PC-3 (cell line): ENCODE measurements at regions not wholly inside any gene's neighbourhood (a gene's known extent, or its start where the extent isn't known, plus 50 kb on each side); places are given as distances from the start of the nearest gene placed in this dataset.
A peak's percentile ranks its signal among the peaks of the same experiment; 100 is the strongest.

Source experiments
- ATAC-seq: fragments of 200-7000 bp; cut with Tn5 transposase; 2 replicates; pipeline ENCODE4 v1.9.1; 2020; ENCODE audit warnings: mild to moderate bottlenecking, moderate library complexity
- BruUV-seq: library from RNA; stranded (reverse); fragments of 400-500 nt; replicated peaks from 2 replicates; lab custom pipeline; 2021; lab: Mats Ljungman, UMichigan
- CTCF ChIA-PET: fragments of 300-600 bp; sonication (Branson Sonifier 250); formaldehyde crosslinking; loops from one replicate; lab custom pipeline; 2022; ENCODE audit warnings: antibody characterized with exemption; lab: Charles Lee
- POLR2A ChIA-PET: fragments of 300-600 bp; sonication (Branson Sonifier 250); formaldehyde crosslinking; loops from one replicate; lab custom pipeline; 2022; ENCODE audit warnings: antibody characterized with exemption; ENCODE audit not compliant: unreplicated experiment; lab: Charles Lee
- DNase-seq: peaks from one replicate; pipeline ENCODE4 v3.0.0-alpha.2; 2015
- H2AFZ ChIP-seq: fragments of 300-600 bp; sonication (generic); 2 replicates; pipeline ENCODE4 v1.6.0; 2016; ENCODE audit warnings: antibody characterized with exemption, low read length
- H3F3A ChIP-seq: fragments of 300-600 bp; sonication (generic); one replicate; pipeline ENCODE4 v1.6.0; 2017; ENCODE audit warnings: antibody characterized with exemption, low read length, control low read depth, mild to moderate bottlenecking; ENCODE audit not compliant: unreplicated experiment
- H3K27ac ChIP-seq: fragments of 300-600 bp; sonication (generic); 2 replicates; pipeline ENCODE4 v1.5.1; 2016; ENCODE audit warnings: mild to moderate bottlenecking, low read length
- H3K27me3 ChIP-seq: fragments of 300-600 bp; sonication (generic); 2 replicates; pipeline ENCODE4 v1.6.1; 2016; ENCODE audit warnings: low read length, mixed read lengths
- H3K36me3 ChIP-seq: fragments of 300-600 bp; sonication (generic); 2 replicates; pipeline ENCODE4 v1.6.1; 2016; ENCODE audit warnings: low read depth, mixed run types, low read length, mixed read lengths
- H3K4me1 ChIP-seq: fragments of 300-600 bp; sonication (generic); 2 replicates; pipeline ENCODE4 v1.5.1; 2016; ENCODE audit warnings: low read length; ENCODE audit not compliant: insufficient read depth
- H3K4me2 ChIP-seq: fragments of 300-600 bp; sonication (generic); 2 replicates; pipeline ENCODE4 v1.6.0; 2016; ENCODE audit warnings: low read length
- H3K4me3 ChIP-seq: fragments of 300-600 bp; sonication (generic); 2 replicates; pipeline ENCODE4 v1.5.1; 2016; ENCODE audit warnings: mild to moderate bottlenecking, low read length, mixed read lengths
- H3K79me2 ChIP-seq: fragments of 300-600 bp; sonication (generic); 2 replicates; pipeline ENCODE4 v1.6.1; 2017; ENCODE audit warnings: low read length, mixed read lengths
- H3K9ac ChIP-seq: fragments of 300-600 bp; sonication (generic); 2 replicates; pipeline ENCODE4 v1.6.0; 2016; ENCODE audit warnings: mild to moderate bottlenecking, low read length
- H3K9me2 ChIP-seq: fragments of 300-600 bp; sonication (generic); replicated peaks from 2 replicates; pipeline ENCODE4 v1.6.1; 2016; ENCODE audit warnings: mixed run types, low read length, mixed read lengths
- H3K9me3 ChIP-seq: fragments of 300-600 bp; sonication (generic); 2 replicates; pipeline ENCODE4 v1.6.1; 2016; ENCODE audit warnings: low read length, mixed read lengths
- H4K20me1 ChIP-seq: fragments of 300-600 bp; sonication (generic); 2 replicates; pipeline ENCODE4 v1.6.1; 2016; ENCODE audit warnings: low read length, mixed read lengths
- CTCF ChIP-seq: fragments of 300-600 bp; sonication (generic); conservative IDR thresholded peaks from 2 replicates; pipeline ENCODE4 v1.5.1; 2017; ENCODE audit warnings: antibody characterized with exemption, low read depth, mild to moderate bottlenecking, low read length
- EZH2 ChIP-seq: fragments of 300-600 bp; sonication (generic); IDR thresholded peaks from one replicate; pipeline ENCODE4 v1.6.1; 2017; ENCODE audit warnings: antibody characterized with exemption, mild to moderate bottlenecking, low read length; ENCODE audit not compliant: unreplicated experiment
- EZH2phosphoT487 ChIP-seq: fragments of 300-600 bp; sonication (generic); IDR thresholded peaks from 2 replicates; pipeline ENCODE4 v1.6.1; 2018; ENCODE audit warnings: mild to moderate bottlenecking, antibody characterized with exemption, low read length, borderline replicate concordance
- intact Hi-C: fragments of 100-400 bp; cut with micrococcal nuclease; formaldehyde crosslinking; loops from 2 replicates; pipeline ENCODE4 v1.9.0; 2023

DNA sequence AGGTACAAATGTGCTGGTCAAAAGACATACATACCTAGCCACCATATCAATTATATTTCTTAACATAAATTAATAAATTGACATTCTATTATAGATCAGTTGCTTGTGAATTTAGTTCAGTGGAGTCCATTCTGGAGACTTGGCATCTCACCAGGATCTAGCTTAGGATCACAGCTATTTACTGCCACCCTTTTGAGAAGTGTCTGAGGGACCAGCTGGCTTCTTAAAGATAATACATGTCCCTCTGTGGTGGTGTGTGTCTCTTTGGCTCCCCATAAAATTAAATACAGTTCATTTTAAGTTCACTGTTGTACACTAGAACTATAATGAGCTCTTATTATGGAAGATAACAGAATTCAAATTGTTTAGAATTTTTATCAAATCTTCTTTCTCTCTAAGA, 290.7 kb downstream of the PRELID2 start:
- Histone ChIP-seq H3K27me3 (no peaks in the 10 kb centered on the region), H3K79me2 (no peaks in the 10 kb centered on the region), H3K4me2 (no peak overlapping the region), H3K9me3 (no peaks in the 10 kb centered on the region), H3K27ac (no peak overlapping the region), H4K20me1 (no peaks in the 10 kb centered on the region), H2AFZ (no peak overlapping the region), H3K9ac (no peak overlapping the region), H3K4me1 (peaks cover 9% of the 10 kb centered on the region), H3K4me3 (no peak overlapping the region), H3F3A (no peaks in the 10 kb centered on the region), H3K9me2 (no peaks in the 10 kb centered on the region), H3K36me3 (no peaks in the 10 kb centered on the region)
- DNase-seq: no peak
- TF ChIP-seq EZH2 (no peak), CTCF (no peak), EZH2phosphoT487 (no peak)
- intact Hi-C loops: no loop called here
- CTCF ChIA-PET: no interaction called here
- POLR2A ChIA-PET: no interaction called here
- no TSS peak for BruUV-seq
- no peak for ATAC-seq

GRCh38 chr5:145543968-145544367, 291.2 kb downstream of the PRELID2 start:
- Histone ChIP-seq H3K4me3 (no peak overlapping the region), H3K79me2 (no peaks in the 10 kb centered on the region), H3K27ac (no peak overlapping the region), H3K4me2 (no peak overlapping the region), H3K9me2 (no peaks in the 10 kb centered on the region), H3K9me3 (no peaks in the 10 kb centered on the region), H3K36me3 (no peaks in the 10 kb centered on the region), H3K9ac (no peak overlapping the region), H3K27me3 (no peaks in the 10 kb centered on the region), H3F3A (no peaks in the 10 kb centered on the region), H3K4me1 (peaks cover 9% of the 10 kb centered on the region), H2AFZ (no peak overlapping the region), H4K20me1 (no peaks in the 10 kb centered on the region)
- CTCF ChIA-PET: no interaction called here
- BruUV-seq: no TSS peak
- intact Hi-C loops: no loop called here
- POLR2A ChIA-PET: no interaction called here
- DNase-seq (no peak), ATAC-seq (peak; percentile 45; the same call in 1 of the 2 replicates)
- TF ChIP-seq EZH2 (no peak), CTCF (no peak), EZH2phosphoT487 (no peak)

GRCh38 chr5:145540375-145540774, 294.8 kb downstream of the PRELID2 start:
- Histone ChIP-seq H3K9me2 (no peaks in the 10 kb centered on the region), H3K79me2 (no peaks in the 10 kb centered on the region), H3K4me3 (no peak overlapping the region), H3K27ac (no peak overlapping the region), H3K4me1 (peaks cover 9% of the 10 kb centered on the region), H4K20me1 (no peaks in the 10 kb centered on the region), H3K4me2 (peak overlapping the region; percentile 20; the same call in 1 of the 2 replicates), H3K36me3 (no peaks in the 10 kb centered on the region), H3K9me3 (no peaks in the 10 kb centered on the region), H3K9ac (no peak overlapping the region), H3K27me3 (no peaks in the 10 kb centered on the region), H2AFZ (no peak overlapping the region), H3F3A (no peaks in the 10 kb centered on the region)
- TF ChIP-seq EZH2: no peak
- no peak for TF ChIP-seq EZH2phosphoT487
- no peak for TF ChIP-seq CTCF
- ChIA-PET POLR2A (no interaction called here), CTCF (no interaction called here)
- DNase-seq (peak; percentile 44), ATAC-seq (peak; percentile 75)
- BruUV-seq: no TSS peak
- intact Hi-C loops: no loop called here
